ENCODE measurements at regions not wholly inside any gene's neighbourhood (a gene's known extent, or its start where the extent isn't known, plus 50 kb on each side); places are given as distances from the start of the nearest gene placed in this dataset.

- no peak for TF ChIP-seq POLR2A (IDR thresholded peaks at IDR 0.05)
- TF ChIP-seq CTCF (IDR thresholded peaks at IDR 0.05): no peak
- TF ChIP-seq EP300 (IDR thresholded peaks at IDR 0.05): no peak
These were observed 1657.4 kb upstream of the IGFBP7 start for GRCh38 chr4:58767598-58767997.
